Stomach smooth muscle (tissue), 2 donors: ENCODE measurements at regions not wholly inside any gene's neighbourhood (a gene's known extent, or its start where the extent isn't known, plus 50 kb on each side); places are given as distances from the start of the nearest gene placed in this dataset.

ENCODE experiments used
- H3K27ac ChIP-seq: one replicate; pipeline ENCODE4 v1.7.0; 2013; ENCODE audit warnings: mild to moderate bottlenecking, low read length, inconsistent platforms
- H3K27me3 ChIP-seq, 2 donors: one replicate each; pipeline ENCODE4 v1.7.0; 2013; ENCODE audit warnings: low read length in 2 of 2; ENCODE audit not compliant: insufficient read depth in 2 of 2, control insufficient read depth in 1 of 2
- H3K36me3 ChIP-seq, 2 donors: one replicate each; pipeline ENCODE4 v1.7.0; 2013; ENCODE audit warnings: low read length in 2 of 2; ENCODE audit not compliant: control insufficient read depth in 2 of 2, insufficient read depth in 2 of 2
- H3K4me1 ChIP-seq: one replicate; pipeline ENCODE4 v1.7.0; 2013; ENCODE audit warnings: low read length; ENCODE audit not compliant: control insufficient read depth, insufficient read depth
- H3K4me3 ChIP-seq, 2 donors: one replicate each; pipeline ENCODE4 v1.7.0; 2013; ENCODE audit warnings: low read length in 2 of 2
- H3K9ac ChIP-seq, 2 donors: one replicate each; pipeline ENCODE4 v1.7.0; 2013; ENCODE audit warnings: low read length in 2 of 2, mild to moderate bottlenecking in 1 of 2
- H3K9me3 ChIP-seq, 2 donors: one replicate each; pipeline ENCODE4 v1.7.0; 2013; ENCODE audit warnings: low read length in 2 of 2; ENCODE audit not compliant: control insufficient read depth in 2 of 2
- donor health status: healthy.
- donor health status: Pancreatic carcinoma.

DNA sequence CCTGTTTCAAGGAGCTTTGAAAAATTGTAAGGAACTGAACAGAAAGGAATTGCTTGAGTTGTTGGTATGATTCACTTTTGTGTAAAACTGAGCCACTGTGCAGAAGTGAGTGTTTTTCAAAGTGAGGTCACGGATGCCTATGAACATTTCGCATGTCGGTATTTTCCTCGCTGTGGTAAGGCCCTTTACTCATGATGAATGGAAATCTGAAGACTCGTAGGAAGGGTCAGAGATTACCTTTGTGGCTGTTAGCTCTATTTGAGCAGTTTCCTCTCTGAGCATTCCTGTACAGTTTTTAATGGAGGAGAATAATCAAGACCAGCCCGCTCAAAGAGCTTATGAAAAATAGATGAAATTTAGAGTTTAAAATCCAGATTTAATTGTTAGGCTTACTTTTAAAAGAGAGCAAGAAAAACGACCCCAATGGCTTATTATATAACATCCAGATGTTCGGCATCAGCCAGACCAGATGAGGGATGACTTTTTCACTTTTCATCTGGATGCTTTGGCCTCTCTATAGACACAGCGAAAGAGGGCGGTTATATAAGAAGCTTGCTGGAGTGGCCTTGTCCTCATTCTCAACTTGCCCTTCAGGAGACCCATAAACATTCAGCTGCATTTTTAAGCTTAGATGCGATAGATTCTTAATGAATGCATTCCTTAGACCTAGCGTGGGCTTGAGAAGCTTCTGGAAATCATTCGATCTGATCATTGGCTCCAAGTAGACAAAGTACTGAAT, 99.5 kb downstream of the CD83 start:
- Histone ChIP-seq H3K27me3 (no peaks in the 10 kb centered on the region), H3K27ac (no peak overlapping the region), H3K36me3 (no peaks in the 10 kb centered on the region), H3K4me1 (peaks cover 4% of the 10 kb centered on the region), H3K9ac (no peak overlapping the region), H3K4me3 (no peak overlapping the region), H3K9me3 (no peaks in the 10 kb centered on the region)

DNA sequence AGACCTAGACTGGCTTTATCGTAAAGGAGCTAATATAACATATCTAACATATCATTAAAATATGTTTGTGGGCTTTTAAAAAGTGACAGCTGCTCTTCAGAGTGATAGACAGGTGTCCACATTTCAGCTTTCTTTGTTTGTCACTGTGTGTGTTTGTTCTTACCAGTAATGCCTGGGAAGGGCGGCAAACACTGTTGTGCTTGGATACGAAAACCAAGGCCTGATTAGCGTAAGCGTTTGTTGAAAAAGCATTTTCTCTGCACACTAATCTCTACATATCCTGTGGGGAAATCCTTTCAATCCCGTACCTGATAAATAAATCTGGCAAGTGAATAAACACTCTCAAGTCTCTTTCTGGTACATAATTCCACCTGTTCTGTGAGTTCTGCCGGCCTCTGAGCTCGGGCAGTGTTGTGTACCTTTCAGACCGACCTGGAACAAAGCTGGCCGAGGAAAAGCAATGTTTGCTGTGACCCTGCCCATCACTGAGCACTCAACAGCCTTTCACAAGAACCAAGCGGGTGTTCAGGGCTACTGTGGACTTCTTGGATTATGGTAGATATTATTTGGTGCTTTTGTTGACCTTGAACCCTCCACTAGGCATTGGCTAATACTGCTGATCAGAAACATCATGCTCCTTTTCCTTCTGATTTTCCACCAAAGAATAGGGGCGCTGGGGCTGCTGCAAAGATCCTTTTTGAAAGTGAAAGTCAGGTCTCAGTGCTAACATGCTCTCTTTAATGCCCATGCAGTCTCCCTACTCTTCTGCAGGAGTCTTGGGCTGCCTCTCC, 100.4 kb downstream of the CD83 start:
- Histone ChIP-seq H3K9me3 (no peaks in the 10 kb centered on the region), H3K9ac (no peak overlapping the region), H3K4me3 (no peak overlapping the region), H3K27me3 (no peaks in the 10 kb centered on the region), H3K27ac (no peak overlapping the region), H3K4me1 (no peaks in the 10 kb centered on the region), H3K36me3 (no peaks in the 10 kb centered on the region)

GRCh38 chr6:14218519-14218800, 100.9 kb downstream of the CD83 start:
- Histone ChIP-seq H3K9me3 (no peaks in the 10 kb centered on the region), H3K36me3 (no peaks in the 10 kb centered on the region), H3K4me1 (no peaks in the 10 kb centered on the region), H3K4me3 (no peak overlapping the region), H3K27ac (no peak overlapping the region), H3K9ac (no peak overlapping the region), H3K27me3 (no peaks in the 10 kb centered on the region)

- H3K4me1 ChIP-seq, result no peaks in the 10 kb centered on the region
- H3K9me3 ChIP-seq, result peaks cover 2 to 5% of the 10 kb centered on the region in 2 donors
- no peak overlapping the region for H3K27ac ChIP-seq
- no peak overlapping the region for H3K4me3 ChIP-seq
- H3K36me3 ChIP-seq, result no peaks in the 10 kb centered on the region
- no peaks in the 10 kb centered on the region for H3K27me3 ChIP-seq
- no peak overlapping the region for H3K9ac ChIP-seq
Observed at GRCh38 chr6:14221564-14222279, 104.2 kb downstream of the CD83 start.

- no peaks in the 10 kb centered on the region for H3K36me3 ChIP-seq
- H3K4me1 ChIP-seq, result no peaks in the 10 kb centered on the region
- H3K4me3 ChIP-seq, result no peak overlapping the region
- H3K27me3 ChIP-seq, result no peaks in the 10 kb centered on the region
- no peak overlapping the region for H3K27ac ChIP-seq
- H3K9ac ChIP-seq, result no peak overlapping the region
- H3K9me3 ChIP-seq, result peaks cover 2 to 5% of the 10 kb centered on the region in 2 donors
Observed at GRCh38 chr6:14222956-14223355, 105.4 kb downstream of the CD83 start.

DNA sequence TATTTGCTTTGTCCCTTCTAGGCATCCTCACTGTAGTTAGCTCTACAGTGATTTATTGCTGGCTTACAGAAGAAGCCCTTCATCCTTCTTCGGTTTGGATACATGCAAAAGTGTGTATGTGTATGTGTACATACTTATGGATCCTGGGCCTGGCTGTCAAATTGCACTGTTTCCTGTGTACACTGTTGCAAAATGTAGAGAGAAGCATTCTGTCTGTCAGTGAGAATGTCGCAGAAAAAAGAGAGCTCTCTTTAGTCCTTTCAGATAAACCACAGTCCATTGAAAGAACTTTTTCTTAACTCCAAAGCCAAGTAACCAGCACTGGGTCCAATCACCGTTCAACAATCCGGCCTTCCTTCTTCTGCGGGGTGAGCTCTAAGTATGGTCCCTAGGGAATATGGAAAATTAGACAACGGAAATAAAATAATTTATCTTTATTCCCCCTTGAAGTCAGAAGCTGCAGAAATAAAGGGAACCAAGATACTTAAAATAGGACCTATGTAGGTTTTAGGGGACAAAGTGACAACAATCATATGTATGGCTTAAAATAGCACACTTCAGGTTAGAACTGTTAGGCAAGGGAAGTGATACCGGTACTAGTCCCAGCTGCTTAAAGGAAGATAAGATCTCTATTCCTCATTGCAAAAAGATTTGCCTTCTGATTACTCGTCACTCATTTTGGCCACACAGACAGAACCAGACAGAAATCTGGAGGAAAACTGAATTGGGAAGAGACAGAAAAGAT, 107.0 kb downstream of the CD83 start:
- Histone ChIP-seq H3K36me3 (no peaks in the 10 kb centered on the region), H3K27me3 (no peaks in the 10 kb centered on the region), H3K9ac (no peak overlapping the region), H3K27ac (no peak overlapping the region), H3K9me3 (peaks cover 2 to 5% of the 10 kb centered on the region in 2 donors), H3K4me1 (no peaks in the 10 kb centered on the region), H3K4me3 (no peak overlapping the region)

DNA sequence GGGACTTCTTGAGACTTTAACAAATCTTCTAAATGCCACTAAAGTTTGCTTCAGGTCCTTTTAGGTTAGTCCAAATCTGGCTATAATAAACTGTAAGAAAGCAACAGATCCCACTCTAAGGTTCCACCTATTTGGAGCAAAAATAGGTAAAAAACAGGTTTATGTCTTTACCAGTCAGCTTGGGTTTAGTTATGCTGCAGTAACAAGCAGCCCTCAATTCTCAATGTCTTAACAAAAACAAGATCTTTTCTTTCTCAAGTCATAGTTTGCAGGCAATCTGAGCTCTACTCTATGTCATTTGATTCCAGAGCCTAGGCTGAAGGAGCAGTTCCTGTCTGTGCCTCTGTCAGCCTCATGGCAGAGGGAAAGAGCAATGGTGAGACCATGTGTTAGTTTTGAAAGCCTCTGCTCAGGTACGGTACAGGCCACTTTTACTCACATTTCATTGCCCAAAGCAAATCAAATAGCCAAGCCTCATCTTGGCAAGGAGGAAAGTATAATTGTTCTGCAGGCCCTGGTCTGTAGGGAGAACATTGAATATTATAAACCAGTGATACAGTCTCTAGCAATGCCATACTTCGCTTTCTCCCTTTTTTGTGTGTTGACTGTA, 108.6 kb downstream of the CD83 start:
- Histone ChIP-seq H3K9ac (no peak overlapping the region), H3K36me3 (no peaks in the 10 kb centered on the region), H3K9me3 (peaks cover 2 to 5% of the 10 kb centered on the region in 2 donors), H3K27me3 (no peaks in the 10 kb centered on the region), H3K27ac (no peak overlapping the region), H3K4me3 (no peak overlapping the region), H3K4me1 (no peaks in the 10 kb centered on the region)

DNA sequence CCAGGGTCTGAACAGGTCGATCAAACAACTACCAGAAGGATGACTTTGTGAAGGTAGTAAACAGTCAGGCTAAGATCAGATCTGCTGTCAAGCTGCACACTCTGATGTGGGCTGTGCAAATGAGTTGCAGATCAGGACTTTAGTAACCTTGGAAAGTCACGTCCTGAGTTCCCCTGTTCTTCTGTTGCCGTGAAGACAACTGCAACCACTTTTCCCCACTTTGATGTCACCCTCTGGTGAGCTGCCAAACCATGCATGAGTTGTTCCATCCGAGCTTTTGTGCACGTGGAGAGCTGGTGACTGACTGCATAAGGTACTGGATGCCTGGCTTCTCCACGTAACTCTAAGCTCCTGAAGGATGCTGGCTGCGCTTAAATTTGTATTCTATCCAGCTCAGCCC, 111.0 kb downstream of the CD83 start:
- peaks cover 2 to 5% of the 10 kb centered on the region in 2 donors for H3K9me3 ChIP-seq
- H3K9ac ChIP-seq, result no peak overlapping the region
- H3K4me1 ChIP-seq, result no peaks in the 10 kb centered on the region
- no peaks in the 10 kb centered on the region for H3K36me3 ChIP-seq
- H3K27ac ChIP-seq, result no peak overlapping the region
- H3K27me3 ChIP-seq, result no peaks in the 10 kb centered on the region
- no peak overlapping the region for H3K4me3 ChIP-seq

- H3K27me3 ChIP-seq, result no peaks in the 10 kb centered on the region
- H3K27ac ChIP-seq, result no peak overlapping the region
- H3K36me3 ChIP-seq, result no peaks in the 10 kb centered on the region
- no peak overlapping the region for H3K9ac ChIP-seq
- H3K4me3 ChIP-seq, result no peak overlapping the region
- H3K4me1 ChIP-seq, result no peaks in the 10 kb centered on the region
- peaks cover 0 to 4% of the 10 kb centered on the region in 2 donors for H3K9me3 ChIP-seq
Observed at GRCh38 chr6:14231071-14231483, 113.5 kb downstream of the CD83 start.
